T-cell (primary cell): ENCODE measurements at regions not wholly inside any gene's neighbourhood (a gene's known extent, or its start where the extent isn't known, plus 50 kb on each side); places are given as distances from the start of the nearest gene placed in this dataset.

Source experiments
- ATAC-seq, 4 experiments: fragments of 200-7000 bp in 3 of 4; fragments of 150-1000 bp in 1 of 4; cut with Tn5 transposase; replicated peaks in 1 of 4; 1 replicate in 3 of 4; 2 replicates in 1 of 4; pipeline ENCODE4 v1.10.0; 2021; ENCODE audit warnings: moderate library complexity in 3 of 4, mild to moderate bottlenecking in 2 of 4, moderate number of reproducible peaks in 1 of 4
- CTCF ChIA-PET, 2 donors: fragments of 300-600 bp; sonication (Branson Sonifier 250); formaldehyde crosslinking; loops; one replicate each; lab custom pipeline; 2022; ENCODE audit warnings: antibody characterized with exemption in 2 of 2; lab: Charles Lee
- POLR2A ChIA-PET, 2 donors: fragments of 300-600 bp; sonication (Branson Sonifier 250); formaldehyde crosslinking; loops; one replicate each; lab custom pipeline; 2022; ENCODE audit warnings: antibody characterized with exemption in 2 of 2; lab: Charles Lee
- DNase-seq, 35 experiments: peaks; one replicate each; pipeline versions ENCODE4 v3.0.0 to v3.0.0-alpha.2; 2013 to 2023
- H3K27ac ChIP-seq: one replicate; pipeline ENCODE4 v1.5.1; 2013; ENCODE audit warnings: low read length
- H3K27me3 ChIP-seq, 2 experiments: replicated peaks in 1 of 2; 1 replicate in 1 of 2; 2 replicates in 1 of 2; pipeline versions ENCODE4 v1.6.1 to v1.7.0; 2013; ENCODE audit warnings: low read length in 1 of 2, mixed read lengths in 1 of 2; ENCODE audit not compliant: control insufficient read depth in 2 of 2, insufficient read depth in 2 of 2; ENCODE audit errors: extremely low read depth in 1 of 2
- H3K36me3 ChIP-seq, 2 donors: 1 replicate in 1 of 2; 2 replicates in 1 of 2; pipeline versions ENCODE4 v1.6.1 to v1.7.0; 2013; ENCODE audit warnings: low read length in 1 of 2; ENCODE audit not compliant: control insufficient read depth in 2 of 2, insufficient read depth in 1 of 2; ENCODE audit errors: extremely low read depth in 1 of 2
- H3K4me1 ChIP-seq, 2 experiments: 1 replicate in 1 of 2; 2 replicates in 1 of 2; pipeline versions ENCODE4 v1.6.1 to v1.7.0; 2013; ENCODE audit warnings: low read length in 2 of 2, mixed read lengths in 1 of 2; ENCODE audit not compliant: insufficient read depth in 2 of 2, control insufficient read depth in 1 of 2; ENCODE audit errors: extremely low read depth in 1 of 2
- H3K4me3 ChIP-seq, 2 donors: 1 replicate in 1 of 2; 2 replicates in 1 of 2; pipeline versions ENCODE4 v1.5.1 to v1.7.0; 2013; ENCODE audit warnings: mild to moderate bottlenecking in 2 of 2, low read length in 1 of 2, moderate library complexity in 1 of 2; ENCODE audit not compliant: control insufficient read depth in 1 of 2; ENCODE audit errors: extremely low read depth in 1 of 2
- H3K9me3 ChIP-seq: 2 replicates; pipeline ENCODE4 v1.7.0; 2013
- H3K27ac Mint-ChIP-seq, 2 donors: one replicate each; pipeline ENCODE4 v1.8.0; 2020 to 2021; ENCODE audit warnings: mild to moderate bottlenecking in 2 of 2, mixed read lengths in 2 of 2
- H3K27me3 Mint-ChIP-seq, 2 donors: one replicate each; pipeline ENCODE4 v1.8.0; 2021 to 2022; ENCODE audit warnings: mixed read lengths in 2 of 2
- H3K36me3 Mint-ChIP-seq: one replicate; pipeline ENCODE4 v1.8.0; 2021; ENCODE audit warnings: mixed read lengths
- H3K4me1 Mint-ChIP-seq, 3 donors: one replicate each; pipeline ENCODE4 v1.8.0; 2020 to 2022; ENCODE audit warnings: mixed read lengths in 3 of 3, mild to moderate bottlenecking in 1 of 3
- H3K4me3 Mint-ChIP-seq, 3 donors: one replicate each; pipeline ENCODE4 v1.8.0; 2020 to 2022; ENCODE audit warnings: mild to moderate bottlenecking in 3 of 3, mixed read lengths in 3 of 3, moderate library complexity in 3 of 3
- H3K9me3 Mint-ChIP-seq, 3 donors: one replicate each; pipeline ENCODE4 v1.8.0; 2020 to 2022; ENCODE audit warnings: mixed read lengths in 3 of 3
- WGBS: methylation state at CpG from one replicate; pipeline ENCODE4 v1.1.5; 2013; ENCODE audit warnings: missing lambda C conversion rate; ENCODE audit not compliant: insufficient coverage; 5-methylcytosine and 5-hydroxymethylcytosine counted together

DNA sequence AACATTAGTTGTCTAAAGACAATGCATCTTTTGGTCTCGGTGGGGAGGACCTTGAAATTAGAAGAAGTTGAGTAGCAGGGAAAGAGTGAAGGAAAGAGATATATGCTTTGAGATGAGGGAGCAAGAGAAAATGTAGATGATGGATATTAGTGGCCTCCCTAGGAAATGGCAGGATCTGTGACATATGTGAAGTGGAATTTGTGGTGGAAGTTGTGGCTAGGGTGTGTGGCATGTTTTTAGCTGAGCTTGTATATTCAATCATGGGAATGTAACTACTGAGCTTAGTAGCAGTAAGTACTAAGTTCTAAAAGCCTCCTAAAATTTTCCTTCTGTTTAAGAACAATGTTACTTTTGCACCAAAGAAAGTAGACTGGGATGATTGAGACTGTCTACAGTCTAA is 382.8 kb upstream of the CTSO start:
- no peak for ATAC-seq
- H3K9me3 Mint-ChIP-seq, result peaks cover 0 to 4% (median 2%) of the 10 kb centered on the region in 3 donors
- H3K27ac Mint-ChIP-seq, result no peak overlapping the region
- no peaks in the 10 kb centered on the region for H3K27me3 Mint-ChIP-seq
- CTCF ChIA-PET, result no interaction called here
- Histone ChIP-seq H3K4me1 (no peaks in the 10 kb centered on the region), H3K4me3 (no peak overlapping the region), H3K9me3 (no peaks in the 10 kb centered on the region), H3K36me3 (no peaks in the 10 kb centered on the region), H3K27ac (no peak overlapping the region), H3K27me3 (no peaks in the 10 kb centered on the region)
- no peak for DNase-seq
- POLR2A ChIA-PET, result no interaction called here
- no peak overlapping the region for H3K4me3 Mint-ChIP-seq
- H3K4me1 Mint-ChIP-seq, result no peaks in the 10 kb centered on the region
- 63% methylated on average over 1 of the region's 1 CpG for WGBS
- H3K36me3 Mint-ChIP-seq, result no peaks in the 10 kb centered on the region

DNA sequence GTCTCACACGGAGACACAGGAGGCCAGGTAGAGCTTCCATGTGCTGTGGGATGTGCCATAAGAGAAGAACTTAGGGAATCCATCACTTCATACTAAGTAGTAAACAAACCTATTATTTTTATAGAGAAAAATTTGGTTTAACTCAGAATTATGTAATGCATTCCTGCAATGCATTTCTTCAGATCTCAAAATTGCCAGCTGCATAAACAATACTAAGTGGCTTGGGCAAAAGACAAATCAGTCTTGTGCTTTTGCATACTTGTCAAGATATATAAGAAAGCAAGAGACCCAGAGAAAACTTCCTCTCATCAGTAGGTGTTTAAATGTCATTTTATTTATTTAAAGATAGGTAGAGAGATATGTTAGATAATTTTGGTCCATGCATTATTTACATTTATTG is 382.1 kb upstream of the CTSO start:
- Histone ChIP-seq H3K4me3 (no peak overlapping the region), H3K36me3 (no peaks in the 10 kb centered on the region), H3K27me3 (no peaks in the 10 kb centered on the region), H3K4me1 (no peaks in the 10 kb centered on the region), H3K9me3 (no peaks in the 10 kb centered on the region), H3K27ac (no peak overlapping the region)
- Mint-ChIP-seq H3K4me3 (no peak overlapping the region), H3K9me3 (peaks cover 0 to 4% (median 2%) of the 10 kb centered on the region in 3 donors), H3K36me3 (no peaks in the 10 kb centered on the region), H3K4me1 (no peaks in the 10 kb centered on the region), H3K27ac (no peak overlapping the region), H3K27me3 (no peaks in the 10 kb centered on the region)
- ATAC-seq (no peak), DNase-seq (no peak)
- ChIA-PET CTCF (no interaction called here), POLR2A (no interaction called here)
- WGBS, result no CpG with 5 or more reads among the region's 1 CpG

GRCh38 chr4:156330436-156331031 is 376.9 kb upstream of the CTSO start:
- Histone ChIP-seq H3K4me3 (no peak overlapping the region), H3K4me1 (no peaks in the 10 kb centered on the region), H3K27ac (no peak overlapping the region), H3K36me3 (no peaks in the 10 kb centered on the region), H3K9me3 (no peaks in the 10 kb centered on the region), H3K27me3 (no peaks in the 10 kb centered on the region)
- H3K4me3 Mint-ChIP-seq, result no peak overlapping the region
- no peak for ATAC-seq
- H3K4me1 Mint-ChIP-seq, result no peaks in the 10 kb centered on the region
- no peak overlapping the region for H3K27ac Mint-ChIP-seq
- peaks cover 0 to 4% (median 0%) of the 10 kb centered on the region in 3 donors for H3K9me3 Mint-ChIP-seq
- H3K36me3 Mint-ChIP-seq, result no peaks in the 10 kb centered on the region
- ChIA-PET CTCF (no interaction called here), POLR2A (no interaction called here)
- no peaks in the 10 kb centered on the region for H3K27me3 Mint-ChIP-seq
- no CpG with 5 or more reads among the region's 7 CpGs for WGBS
- no peak for DNase-seq

DNA sequence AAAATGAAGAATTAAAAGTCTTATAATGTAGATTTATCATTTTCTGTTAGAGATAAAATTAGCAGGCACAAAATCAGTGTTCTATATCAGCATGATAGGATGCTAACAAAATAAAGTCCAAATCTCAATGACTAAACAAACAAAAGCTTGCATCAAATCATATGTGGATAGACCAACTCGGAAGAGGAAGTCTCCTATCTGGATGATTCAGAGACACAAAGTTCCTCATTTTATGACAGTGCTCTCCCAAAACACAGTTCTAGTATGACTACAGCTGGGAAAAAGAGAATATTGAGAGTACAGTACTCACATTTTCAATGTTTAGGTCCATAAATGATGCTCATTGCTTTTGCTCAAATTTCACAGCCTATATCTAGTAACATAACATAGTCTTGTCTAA is 376.1 kb upstream of the CTSO start:
- no peaks in the 10 kb centered on the region for H3K9me3 ChIP-seq
- no peaks in the 10 kb centered on the region for H3K36me3 ChIP-seq
- Mint-ChIP-seq H3K27ac (no peak overlapping the region), H3K4me3 (no peak overlapping the region), H3K9me3 (peaks cover 0 to 4% (median 0%) of the 10 kb centered on the region in 3 donors), H3K4me1 (no peaks in the 10 kb centered on the region), H3K36me3 (no peaks in the 10 kb centered on the region), H3K27me3 (no peaks in the 10 kb centered on the region)
- ATAC-seq, result no peak
- CTCF ChIA-PET, result interaction anchor here in 1 of 2 donors (0.6 kb wide), 1 partner anchor 58 kb away, joined by 3 read pairs; no protein-coding TSS in a partner anchor
- no peak overlapping the region for H3K27ac ChIP-seq
- no peak overlapping the region for H3K4me3 ChIP-seq
- no CpG with 5 or more reads among the region's 1 CpG for WGBS
- DNase-seq, result no peak
- POLR2A ChIA-PET, result no interaction called here
- H3K27me3 ChIP-seq, result no peaks in the 10 kb centered on the region
- no peaks in the 10 kb centered on the region for H3K4me1 ChIP-seq

GRCh38 chr4:156328882-156329281 is 375.2 kb upstream of the CTSO start:
- Histone ChIP-seq H3K27ac (no peak overlapping the region), H3K4me1 (no peaks in the 10 kb centered on the region), H3K4me3 (no peak overlapping the region), H3K9me3 (no peaks in the 10 kb centered on the region), H3K36me3 (no peaks in the 10 kb centered on the region), H3K27me3 (no peaks in the 10 kb centered on the region)
- peaks cover 0 to 4% (median 0%) of the 10 kb centered on the region in 3 donors for H3K9me3 Mint-ChIP-seq
- H3K27ac Mint-ChIP-seq, result no peak overlapping the region
- ATAC-seq (no peak), DNase-seq (no peak)
- WGBS, result no CpG with 5 or more reads among the region's 3 CpGs
- ChIA-PET CTCF (no interaction called here), POLR2A (no interaction called here)
- H3K27me3 Mint-ChIP-seq, result no peaks in the 10 kb centered on the region
- no peaks in the 10 kb centered on the region for H3K4me1 Mint-ChIP-seq
- no peak overlapping the region for H3K4me3 Mint-ChIP-seq
- H3K36me3 Mint-ChIP-seq, result no peaks in the 10 kb centered on the region

- WGBS, result 85% methylated on average over 2 of the region's 4 CpGs
- Mint-ChIP-seq H3K27me3 (no peaks in the 10 kb centered on the region), H3K36me3 (no peaks in the 10 kb centered on the region), H3K4me3 (no peak overlapping the region), H3K9me3 (peaks cover 0 to 4% (median under 1%) of the 10 kb centered on the region in 3 donors), H3K27ac (no peak overlapping the region), H3K4me1 (no peaks in the 10 kb centered on the region)
- Histone ChIP-seq H3K4me3 (no peak overlapping the region), H3K27ac (no peak overlapping the region), H3K9me3 (no peaks in the 10 kb centered on the region), H3K4me1 (no peaks in the 10 kb centered on the region), H3K27me3 (no peaks in the 10 kb centered on the region), H3K36me3 (no peaks in the 10 kb centered on the region)
- ATAC-seq (no peak), DNase-seq (no peak)
- CTCF ChIA-PET, result no interaction called here
- POLR2A ChIA-PET, result no interaction called here
Measured at GRCh38 chr4:156326246-156326645, 372.6 kb upstream of the CTSO start.

- ATAC-seq (no peak), DNase-seq (no peak)
- Mint-ChIP-seq H3K27ac (no peak overlapping the region), H3K9me3 (peaks cover 8 to 11% (median 8%) of the 10 kb centered on the region in 3 donors), H3K27me3 (no peaks in the 10 kb centered on the region), H3K36me3 (no peaks in the 10 kb centered on the region), H3K4me3 (no peak overlapping the region), H3K4me1 (no peaks in the 10 kb centered on the region)
- Histone ChIP-seq H3K4me3 (no peak overlapping the region), H3K36me3 (no peaks in the 10 kb centered on the region), H3K27ac (no peak overlapping the region), H3K9me3 (no peaks in the 10 kb centered on the region), H3K27me3 (no peaks in the 10 kb centered on the region), H3K4me1 (no peaks in the 10 kb centered on the region)
- ChIA-PET POLR2A (no interaction called here), CTCF (no interaction called here)
Measured at GRCh38 chr4:156322592-156322991, 368.9 kb upstream of the CTSO start.
